NOMO-1 treated with dmso at 0.1 percent for 144 hours (cell line): ENCODE measurements at regions not wholly inside any gene's neighbourhood (a gene's known extent, or its start where the extent isn't known, plus 50 kb on each side); places are given as distances from the start of the nearest gene placed in this dataset.
"Not testable (repeated sequence)": the region's sequence is repeated elsewhere in the genome, so short reads cannot be mapped to it uniquely, and the experiment has no call there.

Experiments used
- DNase-seq: peaks from one replicate; lab custom pipeline; 2025; ENCODE audit not compliant: unreplicated experiment; lab: John Stamatoyannopoulos, UW

- DNase-seq = no peak
Measured at GRCh38 chrX:52261125-52261462, 76.4 kb downstream of the MAGED4 start.

- peak; percentile 83 for DNase-seq
Measured at GRCh38 chrX:52261463-52262194, 76.9 kb downstream of the MAGED4 start.

GRCh38 chrX:52262195-52262546 is 77.5 kb downstream of the MAGED4 start:
- DNase-seq = no peak

GRCh38 chrX:52263417-52263816 is 78.7 kb downstream of the MAGED4 start:
- DNase-seq = no peak

GRCh38 chrX:52265713-52266112 is 81.0 kb downstream of the MAGED4 start:
- DNase-seq = no peak

GRCh38 chrX:52268502-52268901 is 83.8 kb downstream of the MAGED4 start:
- not testable (repeated sequence) for DNase-seq

- no peak for DNase-seq
Measured at GRCh38 chrX:52270453-52271116, 85.9 kb downstream of the MAGED4 start.

GRCh38 chrX:52271206-52271605 is 86.5 kb downstream of the MAGED4 start:
- DNase-seq = no peak

- no peak for DNase-seq
Measured at GRCh38 chrX:52277666-52278065, 91.2 kb upstream of the XAGE2 start.

- no peak for DNase-seq
Measured at GRCh38 chrX:52280812-52281211, 88.0 kb upstream of the XAGE2 start.

- DNase-seq = no peak
Measured at GRCh38 chrX:52284865-52285264, 84.0 kb upstream of the XAGE2 start.

- DNase-seq = not testable (repeated sequence)
Measured at GRCh38 chrX:52298968-52299367, 69.9 kb upstream of the XAGE2 start.

- DNase-seq = not testable (repeated sequence)
Measured at GRCh38 chrX:52308532-52308931, 60.3 kb upstream of the XAGE2 start.
